ENCODE measurements at regions not wholly inside any gene's neighbourhood (a gene's known extent, or its start where the extent isn't known, plus 50 kb on each side); places are given as distances from the start of the nearest gene placed in this dataset.

GRCh38 chr22:26804911-26805539, 147.6 kb downstream of the MIAT start:
- intact Hi-C loops (cut with DNase I), result no loop called here
- H3K9ac ChIP-seq (ENCODE audit: low read length in 3 of 3), result no peak overlapping the region
- H3K27me3 ChIP-seq (ENCODE audit: control insufficient read depth, insufficient read depth, low read length), result no peaks in the 10 kb centered on the region
- TF ChIP-seq CTCF (IDR thresholded peaks at IDR 0.05; ENCODE audit: borderline replicate concordance, extremely low read depth, insufficient read depth), result no peak
- H3K4me1 ChIP-seq (ENCODE audit: control insufficient read depth in 2 of 3, insufficient read depth in 2 of 3, low read depth in 1 of 3, low read length in 3 of 3), result peaks cover 0 to 2% (median 0%) of the 10 kb centered on the region in 3 donors
- DNase-seq (peak in 2 of 5 donors; percentile 26 to 28), FAIRE-seq (no peak)
- H3K9me3 ChIP-seq (ENCODE audit: control insufficient read depth in 2 of 3, insufficient read depth in 1 of 3, low read length in 3 of 3), result no peaks in the 10 kb centered on the region
- no peak overlapping the region for H3K27ac ChIP-seq (ENCODE audit: low read depth in 2 of 2, low read length in 2 of 2)
- no peaks in the 10 kb centered on the region for H3K36me3 ChIP-seq (ENCODE audit: control insufficient read depth in 2 of 3, insufficient read depth in 3 of 3, low read length in 3 of 3)
- no peak overlapping the region for H3K4me3 ChIP-seq (ENCODE audit: low read length in 3 of 3)

GRCh38 chr22:26806445-26807175, 149.2 kb downstream of the MIAT start:
- Histone ChIP-seq H3K4me1 (ENCODE audit: control insufficient read depth in 2 of 3, insufficient read depth in 2 of 3, low read depth in 1 of 3, low read length in 3 of 3) (peaks cover 0 to 2% (median 0%) of the 10 kb centered on the region in 3 donors), H3K27ac (ENCODE audit: low read depth in 2 of 2, low read length in 2 of 2) (no peak overlapping the region), H3K36me3 (ENCODE audit: control insufficient read depth in 2 of 3, insufficient read depth in 3 of 3, low read length in 3 of 3) (no peaks in the 10 kb centered on the region), H3K27me3 (ENCODE audit: control insufficient read depth, insufficient read depth, low read length) (no peaks in the 10 kb centered on the region), H3K9me3 (ENCODE audit: control insufficient read depth in 2 of 3, insufficient read depth in 1 of 3, low read length in 3 of 3) (no peaks in the 10 kb centered on the region), H3K9ac (ENCODE audit: low read length in 3 of 3) (no peak overlapping the region), H3K4me3 (ENCODE audit: low read length in 3 of 3) (no peak overlapping the region)
- FAIRE-seq (no peak), DNase-seq (peak in 3 of 5 donors; percentile 58 to 76 (median 75))
- intact Hi-C loops (cut with DNase I), result no loop called here
- TF ChIP-seq CTCF (IDR thresholded peaks at IDR 0.05; ENCODE audit: borderline replicate concordance, extremely low read depth, insufficient read depth), result no peak

- FAIRE-seq (no peak), DNase-seq (no peak)
- H3K4me3 ChIP-seq (ENCODE audit: low read length in 3 of 3), result no peak overlapping the region
- peaks cover 0 to 2% (median 0%) of the 10 kb centered on the region in 3 donors for H3K4me1 ChIP-seq (ENCODE audit: control insufficient read depth in 2 of 3, insufficient read depth in 2 of 3, low read depth in 1 of 3, low read length in 3 of 3)
- no peak for TF ChIP-seq CTCF (IDR thresholded peaks at IDR 0.05; ENCODE audit: borderline replicate concordance, extremely low read depth, insufficient read depth)
- no peaks in the 10 kb centered on the region for H3K9me3 ChIP-seq (ENCODE audit: control insufficient read depth in 2 of 3, insufficient read depth in 1 of 3, low read length in 3 of 3)
- no peak overlapping the region for H3K27ac ChIP-seq (ENCODE audit: low read depth in 2 of 2, low read length in 2 of 2)
- H3K27me3 ChIP-seq (ENCODE audit: control insufficient read depth, insufficient read depth, low read length), result no peaks in the 10 kb centered on the region
- H3K36me3 ChIP-seq (ENCODE audit: control insufficient read depth in 2 of 3, insufficient read depth in 3 of 3, low read length in 3 of 3), result no peaks in the 10 kb centered on the region
- H3K9ac ChIP-seq (ENCODE audit: low read length in 3 of 3), result no peak overlapping the region
- intact Hi-C loops (cut with DNase I), result no loop called here
Observed at GRCh38 chr22:26811647-26811992, 154.2 kb downstream of the MIAT start.

Measured in kidney (tissue), 13 donors.